GM23248 (cell line): ENCODE measurements at regions not wholly inside any gene's neighbourhood (a gene's known extent, or its start where the extent isn't known, plus 50 kb on each side); places are given as distances from the start of the nearest gene placed in this dataset.
"Not testable (repeated sequence)": the region's sequence is repeated elsewhere in the genome, so short reads cannot be mapped to it uniquely, and the experiment has no call there.

Experiments used
- EZH2 ChIP-seq: fragments of 200-600 bp; sonication (generic); IDR thresholded peaks from 2 replicates; pipeline ENCODE4 v1.6.1; 2018; ENCODE audit warnings: antibody characterized with exemption, mild to moderate bottlenecking; ENCODE audit not compliant: insufficient read depth, poor library complexity, severe bottlenecking
- EZH2phosphoT487 ChIP-seq: fragments of 200-600 bp; sonication (generic); IDR thresholded peaks from 2 replicates; pipeline ENCODE4 v1.6.1; 2018; ENCODE audit warnings: antibody characterized with exemption, moderate library complexity, mild to moderate bottlenecking, low read depth; ENCODE audit not compliant: insufficient read depth

GRCh38 chr3:91485891-91486290 lies 2378.5 kb downstream of the EPHA3 start:
- not testable (repeated sequence) for TF ChIP-seq EZH2, EZH2phosphoT487
